K562 (cell line): ENCODE measurements at regions not wholly inside any gene's neighbourhood (a gene's known extent, or its start where the extent isn't known, plus 50 kb on each side); places are given as distances from the start of the nearest gene placed in this dataset.

Experiments used
- TF ChIP-seq, protein P1 (sequence below): fragments of 200-600 bp; sonication (generic); IDR thresholded peaks from one replicate; pipeline ENCODE4 v1.6.1; 2012; ENCODE audit warnings: mild to moderate bottlenecking, low read depth, low read length, inconsistent platforms

DNA sequence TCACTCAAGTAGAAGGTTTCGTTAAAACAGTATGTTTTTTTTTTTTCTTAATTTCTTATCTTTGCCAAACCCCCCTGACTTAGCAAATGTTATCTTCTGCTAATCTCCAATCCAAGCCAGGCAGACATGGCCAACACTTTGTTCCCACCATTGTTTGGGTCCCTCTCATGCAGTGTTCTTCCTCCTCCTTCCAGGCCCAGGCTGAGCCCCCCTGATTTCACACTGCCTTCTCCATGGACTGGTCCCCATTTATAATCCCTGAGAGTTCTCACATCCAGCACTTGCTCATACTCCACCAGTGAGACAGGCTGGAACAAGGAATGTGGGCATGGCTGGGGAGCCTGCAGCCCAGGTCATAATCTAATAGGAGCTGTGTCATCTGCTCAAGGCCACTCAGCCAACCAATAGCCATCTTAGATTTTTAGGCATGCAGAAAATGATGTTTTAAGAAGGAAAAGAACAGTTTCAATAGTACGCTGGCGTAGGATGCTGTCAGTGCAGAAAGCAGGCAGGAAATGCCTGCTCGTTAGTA is 238.4 kb upstream of the CCDC196 start (continued):
- TF ChIP-seq, protein P1, sequence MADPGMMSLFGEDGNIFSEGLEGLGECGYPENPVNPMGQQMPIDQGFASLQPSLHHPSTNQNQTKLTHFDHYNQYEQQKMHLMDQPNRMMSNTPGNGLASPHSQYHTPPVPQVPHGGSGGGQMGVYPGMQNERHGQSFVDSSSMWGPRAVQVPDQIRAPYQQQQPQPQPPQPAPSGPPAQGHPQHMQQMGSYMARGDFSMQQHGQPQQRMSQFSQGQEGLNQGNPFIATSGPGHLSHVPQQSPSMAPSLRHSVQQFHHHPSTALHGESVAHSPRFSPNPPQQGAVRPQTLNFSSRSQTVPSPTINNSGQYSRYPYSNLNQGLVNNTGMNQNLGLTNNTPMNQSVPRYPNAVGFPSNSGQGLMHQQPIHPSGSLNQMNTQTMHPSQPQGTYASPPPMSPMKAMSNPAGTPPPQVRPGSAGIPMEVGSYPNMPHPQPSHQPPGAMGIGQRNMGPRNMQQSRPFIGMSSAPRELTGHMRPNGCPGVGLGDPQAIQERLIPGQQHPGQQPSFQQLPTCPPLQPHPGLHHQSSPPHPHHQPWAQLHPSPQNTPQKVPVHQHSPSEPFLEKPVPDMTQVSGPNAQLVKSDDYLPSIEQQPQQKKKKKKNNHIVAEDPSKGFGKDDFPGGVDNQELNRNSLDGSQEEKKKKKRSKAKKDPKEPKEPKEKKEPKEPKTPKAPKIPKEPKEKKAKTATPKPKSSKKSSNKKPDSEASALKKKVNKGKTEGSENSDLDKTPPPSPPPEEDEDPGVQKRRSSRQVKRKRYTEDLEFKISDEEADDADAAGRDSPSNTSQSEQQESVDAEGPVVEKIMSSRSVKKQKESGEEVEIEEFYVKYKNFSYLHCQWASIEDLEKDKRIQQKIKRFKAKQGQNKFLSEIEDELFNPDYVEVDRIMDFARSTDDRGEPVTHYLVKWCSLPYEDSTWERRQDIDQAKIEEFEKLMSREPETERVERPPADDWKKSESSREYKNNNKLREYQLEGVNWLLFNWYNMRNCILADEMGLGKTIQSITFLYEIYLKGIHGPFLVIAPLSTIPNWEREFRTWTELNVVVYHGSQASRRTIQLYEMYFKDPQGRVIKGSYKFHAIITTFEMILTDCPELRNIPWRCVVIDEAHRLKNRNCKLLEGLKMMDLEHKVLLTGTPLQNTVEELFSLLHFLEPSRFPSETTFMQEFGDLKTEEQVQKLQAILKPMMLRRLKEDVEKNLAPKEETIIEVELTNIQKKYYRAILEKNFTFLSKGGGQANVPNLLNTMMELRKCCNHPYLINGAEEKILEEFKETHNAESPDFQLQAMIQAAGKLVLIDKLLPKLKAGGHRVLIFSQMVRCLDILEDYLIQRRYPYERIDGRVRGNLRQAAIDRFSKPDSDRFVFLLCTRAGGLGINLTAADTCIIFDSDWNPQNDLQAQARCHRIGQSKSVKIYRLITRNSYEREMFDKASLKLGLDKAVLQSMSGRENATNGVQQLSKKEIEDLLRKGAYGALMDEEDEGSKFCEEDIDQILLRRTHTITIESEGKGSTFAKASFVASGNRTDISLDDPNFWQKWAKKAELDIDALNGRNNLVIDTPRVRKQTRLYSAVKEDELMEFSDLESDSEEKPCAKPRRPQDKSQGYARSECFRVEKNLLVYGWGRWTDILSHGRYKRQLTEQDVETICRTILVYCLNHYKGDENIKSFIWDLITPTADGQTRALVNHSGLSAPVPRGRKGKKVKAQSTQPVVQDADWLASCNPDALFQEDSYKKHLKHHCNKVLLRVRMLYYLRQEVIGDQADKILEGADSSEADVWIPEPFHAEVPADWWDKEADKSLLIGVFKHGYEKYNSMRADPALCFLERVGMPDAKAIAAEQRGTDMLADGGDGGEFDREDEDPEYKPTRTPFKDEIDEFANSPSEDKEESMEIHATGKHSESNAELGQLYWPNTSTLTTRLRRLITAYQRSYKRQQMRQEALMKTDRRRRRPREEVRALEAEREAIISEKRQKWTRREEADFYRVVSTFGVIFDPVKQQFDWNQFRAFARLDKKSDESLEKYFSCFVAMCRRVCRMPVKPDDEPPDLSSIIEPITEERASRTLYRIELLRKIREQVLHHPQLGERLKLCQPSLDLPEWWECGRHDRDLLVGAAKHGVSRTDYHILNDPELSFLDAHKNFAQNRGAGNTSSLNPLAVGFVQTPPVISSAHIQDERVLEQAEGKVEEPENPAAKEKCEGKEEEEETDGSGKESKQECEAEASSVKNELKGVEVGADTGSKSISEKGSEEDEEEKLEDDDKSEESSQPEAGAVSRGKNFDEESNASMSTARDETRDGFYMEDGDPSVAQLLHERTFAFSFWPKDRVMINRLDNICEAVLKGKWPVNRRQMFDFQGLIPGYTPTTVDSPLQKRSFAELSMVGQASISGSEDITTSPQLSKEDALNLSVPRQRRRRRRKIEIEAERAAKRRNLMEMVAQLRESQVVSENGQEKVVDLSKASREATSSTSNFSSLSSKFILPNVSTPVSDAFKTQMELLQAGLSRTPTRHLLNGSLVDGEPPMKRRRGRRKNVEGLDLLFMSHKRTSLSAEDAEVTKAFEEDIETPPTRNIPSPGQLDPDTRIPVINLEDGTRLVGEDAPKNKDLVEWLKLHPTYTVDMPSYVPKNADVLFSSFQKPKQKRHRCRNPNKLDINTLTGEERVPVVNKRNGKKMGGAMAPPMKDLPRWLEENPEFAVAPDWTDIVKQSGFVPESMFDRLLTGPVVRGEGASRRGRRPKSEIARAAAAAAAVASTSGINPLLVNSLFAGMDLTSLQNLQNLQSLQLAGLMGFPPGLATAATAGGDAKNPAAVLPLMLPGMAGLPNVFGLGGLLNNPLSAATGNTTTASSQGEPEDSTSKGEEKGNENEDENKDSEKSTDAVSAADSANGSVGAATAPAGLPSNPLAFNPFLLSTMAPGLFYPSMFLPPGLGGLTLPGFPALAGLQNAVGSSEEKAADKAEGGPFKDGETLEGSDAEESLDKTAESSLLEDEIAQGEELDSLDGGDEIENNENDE, result no peak
